K562 (cell line): ENCODE measurements at regions not wholly inside any gene's neighbourhood (a gene's known extent, or its start where the extent isn't known, plus 50 kb on each side); places are given as distances from the start of the nearest gene placed in this dataset.

Source experiments
- ATAC-seq: fragments of 200-7000 bp; cut with Tn5 transposase; 3 replicates; pipeline ENCODE4 v1.9.1; 2020; ENCODE audit warnings: moderate library complexity
- BruUV-seq: library from RNA; stranded (reverse); fragments of 400-500 nt; replicated peaks from 2 replicates; lab custom pipeline; 2021; lab: Mats Ljungman, UMichigan
- CTCF ChIA-PET: fragments of 300-600 bp; formaldehyde crosslinking; extraction: SDS; loops from one replicate; lab custom pipeline; 2021; ENCODE audit warnings: low intra/inter-chr PET ratio; lab: Yijun Ruan, JAX
- POLR2A ChIA-PET: fragments of 300-600, 350-650 bp; sonication (Branson Sonifier 250); formaldehyde crosslinking; extraction: SDS; loops from one replicate; lab custom pipeline; 2021; ENCODE audit warnings: antibody characterized with exemption, inconsistent platforms; lab: Yijun Ruan, JAX
- DNase-seq, 4 experiments: peaks; one replicate each; pipeline versions ENCODE4 v3.0.0 to v3.0.0-alpha.2; 2011 to 2018; ENCODE audit warnings: low spot score in 3 of 4, mixed read lengths in 3 of 4; ENCODE audit errors: extremely low read depth in 1 of 4
- FAIRE-seq: peaks from 2 replicates; lab custom pipeline; 2011; peaks lifted over from hg19 to GRCh38; lab: Jason Lieb, UNC
- H2AFZ ChIP-seq: 2 replicates; pipeline ENCODE4 v1.6.0; 2011; ENCODE audit warnings: low read depth, low read length, control low read depth, inconsistent platforms
- H3K27ac ChIP-seq: fragments of 200-600 bp; 3 replicates; pipeline ENCODE4 v1.8.0; 2011; ENCODE audit warnings: low read depth, mild to moderate bottlenecking, control low read depth, inconsistent platforms, low read length, moderate library complexity, mixed read lengths; ENCODE audit errors: extremely low read depth
- H3K27me3 ChIP-seq, 2 experiments: fragments of 300-600 bp in 1 of 2; 2 replicates in 1 of 2; 3 replicates in 1 of 2; pipeline versions ENCODE4 v1.6.0 to v1.8.0; 2011; ENCODE audit warnings: inconsistent platforms in 2 of 2, low read length in 2 of 2, mild to moderate bottlenecking in 1 of 2, mixed read lengths in 1 of 2, moderate library complexity in 1 of 2; ENCODE audit not compliant: control insufficient read depth in 2 of 2, insufficient read depth in 2 of 2
- H3K36me3 ChIP-seq: fragments of 300-600 bp; 3 replicates; pipeline ENCODE4 v1.8.0; 2011; ENCODE audit warnings: mild to moderate bottlenecking, low read length, inconsistent platforms; ENCODE audit not compliant: control insufficient read depth, insufficient read depth
- H3K4me1 ChIP-seq, 2 experiments: fragments of 200-600 bp in 1 of 2; replicated peaks in 1 of 2; 2 replicates in 1 of 2; 3 replicates in 1 of 2; pipeline versions ENCODE4 v1.5.1 to v1.8.0; 2011; ENCODE audit warnings: inconsistent platforms in 2 of 2, low read length in 2 of 2, mild to moderate bottlenecking in 1 of 2, mixed read lengths in 1 of 2, moderate library complexity in 1 of 2; ENCODE audit not compliant: control insufficient read depth in 2 of 2, insufficient read depth in 2 of 2
- H3K4me2 ChIP-seq: 2 replicates; pipeline ENCODE4 v1.6.1; 2011; ENCODE audit warnings: low read length, control low read depth, inconsistent platforms, mixed read lengths; ENCODE audit not compliant: insufficient read depth
- H3K4me3 ChIP-seq: fragments of 200-600 bp; sonication (generic), shearing (Covaris generic); 2 replicates; pipeline ENCODE4 v1.5.1; 2016; ENCODE audit warnings: control low read depth, inconsistent platforms
- H3K79me2 ChIP-seq: fragments of 200-600 bp; 3 replicates; pipeline ENCODE4 v1.8.0; 2011; ENCODE audit warnings: low read length, inconsistent platforms; ENCODE audit not compliant: control insufficient read depth, insufficient read depth
- H3K9ac ChIP-seq, 2 experiments: 2 replicates each; pipeline versions ENCODE4 v1.6.0 to v1.6.1; 2011; ENCODE audit warnings: low read depth in 2 of 2, low read length in 2 of 2, control low read depth in 1 of 2, inconsistent platforms in 1 of 2, mild to moderate bottlenecking in 1 of 2, mixed read lengths in 1 of 2; ENCODE audit not compliant: insufficient read depth in 1 of 2
- H3K9me1 ChIP-seq: one replicate; pipeline ENCODE4 v1.6.0; 2011; ENCODE audit warnings: inconsistent platforms, mild to moderate bottlenecking, low read length, moderate library complexity; ENCODE audit not compliant: control insufficient read depth, insufficient read depth
- H3K9me3 ChIP-seq: replicated peaks from 2 replicates; pipeline ENCODE4 v1.5.1; 2011; ENCODE audit warnings: low read depth, low read length, inconsistent platforms; ENCODE audit not compliant: control insufficient read depth, insufficient read depth
- H4K20me1 ChIP-seq: replicated peaks from 2 replicates; pipeline ENCODE4 v1.6.1; 2011; ENCODE audit warnings: low read length, inconsistent platforms, mixed read lengths; ENCODE audit not compliant: control insufficient read depth, insufficient read depth
- ASH1L ChIP-seq: fragments of 450-650 bp; IDR thresholded peaks from 2 replicates; pipeline ENCODE4 v1.6.1; 2018; ENCODE audit warnings: borderline replicate concordance, mild to moderate bottlenecking, low read depth; ENCODE audit not compliant: partially characterized antibody
- ATF3 ChIP-seq, 2 experiments: fragments of 450-650 bp in 1 of 2; sonication (generic) in 1 of 2; formaldehyde crosslinking in 1 of 2; IDR thresholded peaks in 1 of 2; conservative IDR thresholded peaks in 1 of 2; 2 replicates each; pipeline versions ENCODE4 v1.6.1 to v1.8.1; 2016 to 2023; ENCODE audit warnings: mild to moderate bottlenecking in 2 of 2, moderate library complexity in 2 of 2, inconsistent platforms in 1 of 2, missing genetic modification reagents in 1 of 2
- BRF1 ChIP-seq: IDR thresholded peaks from 3 replicates; pipeline ENCODE4 v1.6.1; 2011; ENCODE audit warnings: borderline replicate concordance, mild to moderate bottlenecking; ENCODE audit not compliant: insufficient read length; ENCODE audit errors: extremely low read depth
- CBX5 ChIP-seq: IDR thresholded peaks from 2 replicates; pipeline ENCODE4 v1.6.1; 2014; ENCODE audit warnings: low read depth, borderline replicate concordance
- CGGBP1 ChIP-seq: fragments of 250-450 bp; sonication (Bioruptor Pico); IDR thresholded peaks from 2 replicates; pipeline ENCODE4 v1.9.0; 2021; ENCODE audit warnings: mild to moderate bottlenecking
- GATAD2A ChIP-seq: fragments of 450-650 bp; IDR thresholded peaks from 2 replicates; pipeline ENCODE4 v1.6.1; 2017
- HOXB6 ChIP-seq: fragments of 250-450 bp; sonication (Bioruptor Pico); IDR thresholded peaks from 2 replicates; pipeline ENCODE4 v1.5.1; 2022; ENCODE audit warnings: mild to moderate bottlenecking, borderline replicate concordance
- KAT8 ChIP-seq: fragments of 450-650 bp; IDR thresholded peaks from 2 replicates; pipeline ENCODE4 v1.6.1; 2016; ENCODE audit warnings: low read depth, mild to moderate bottlenecking
- NCOA2 ChIP-seq, 2 experiments: fragments of 450-650 bp; IDR thresholded peaks; 2 replicates each; pipeline ENCODE4 v1.6.1; 2018; ENCODE audit warnings: mild to moderate bottlenecking in 2 of 2, moderate library complexity in 1 of 2; ENCODE audit not compliant: partially characterized antibody in 2 of 2
- NELFE ChIP-seq: IDR thresholded peaks from 2 replicates; pipeline ENCODE4 v1.6.1; 2011; ENCODE audit warnings: mild to moderate bottlenecking; ENCODE audit not compliant: insufficient read depth, insufficient read length
- NKRF ChIP-seq: fragments of 450-650 bp; IDR thresholded peaks from 2 replicates; pipeline ENCODE4 v1.6.1; 2016; ENCODE audit warnings: borderline replicate concordance
- NR2C1 ChIP-seq, 2 experiments: fragments of 450-650 bp; IDR thresholded peaks; 2 replicates each; pipeline ENCODE4 v1.6.1; 2017; ENCODE audit warnings: mild to moderate bottlenecking in 2 of 2, antibody characterized with exemption in 1 of 2, inconsistent platforms in 1 of 2, missing compliant biosample characterization in 1 of 2, missing genetic modification characterization in 1 of 2
- PHF20 ChIP-seq: fragments of 450-650 bp; IDR thresholded peaks from 2 replicates; pipeline ENCODE4 v1.6.1; 2018; ENCODE audit not compliant: partially characterized antibody
- RBM14 ChIP-seq: fragments of 200-400 bp; formaldehyde crosslinking; IDR thresholded peaks from 2 replicates; pipeline ENCODE4 v1.6.1; 2018; ENCODE audit warnings: low read depth, mild to moderate bottlenecking, low read length, moderate library complexity, borderline replicate concordance; ENCODE audit not compliant: insufficient read depth
- RBM34 ChIP-seq: fragments of 200-400 bp; formaldehyde crosslinking; IDR thresholded peaks from 2 replicates; pipeline ENCODE4 v1.6.1; 2018; ENCODE audit warnings: low read length, borderline replicate concordance; ENCODE audit not compliant: insufficient read depth
- RFX1 ChIP-seq: fragments of 450-650 bp; IDR thresholded peaks from 2 replicates; pipeline ENCODE4 v1.6.1; 2016; ENCODE audit warnings: mild to moderate bottlenecking, moderate library complexity
- SNRNP70 ChIP-seq: fragments of 200-400 bp; formaldehyde crosslinking; optimal IDR thresholded peaks from 2 replicates; pipeline ENCODE3; 2017; ENCODE audit warnings: low read depth, low read length
- SRSF7 ChIP-seq: fragments of 200-400 bp; formaldehyde crosslinking; optimal IDR thresholded peaks from 2 replicates; pipeline ENCODE3; 2017; ENCODE audit warnings: mild to moderate bottlenecking, low read depth, low read length
- WHSC1 ChIP-seq: IDR thresholded peaks from one replicate; pipeline ENCODE4 v1.6.1; 2012; ENCODE audit warnings: low read length, control low read depth, inconsistent platforms
- ZNF57 ChIP-seq: fragments of 450-650 bp; formaldehyde crosslinking; IDR thresholded peaks from 2 replicates; pipeline ENCODE4 v1.4.0; 2020; ENCODE audit warnings: mild to moderate bottlenecking, moderate library complexity
- ZNF780A ChIP-seq: fragments of 250-450 bp; sonication (Bioruptor Pico); IDR thresholded peaks from 2 replicates; pipeline ENCODE4 v1.5.0; 2021; ENCODE audit warnings: mild to moderate bottlenecking
- WGBS: fragments of 100-300 bp; shearing (Covaris generic); methylation state at CpG from one replicate; pipeline ENCODE4 v1.1.6; 2016; ENCODE audit warnings: low coverage, mixed read lengths; ENCODE audit not compliant: insufficient coverage; ENCODE audit errors: missing lambda C conversion rate; 5-methylcytosine and 5-hydroxymethylcytosine counted together
- in situ Hi-C: fragments of 300-500 bp; cut with MboI; formaldehyde crosslinking; loops from 4 replicates; pipeline ENCODE4 v1.15.0; 2018; ENCODE audit warnings: inconsistent platforms, mixed read lengths
- intact Hi-C: fragments of 100-400 bp; cut with micrococcal nuclease; formaldehyde crosslinking; loops from 2 replicates; pipeline ENCODE4 v1.14.2; 2022

- POLR2A ChIA-PET: no interaction called here
- CTCF ChIA-PET: no interaction called here
- ATAC-seq: no peak
These were observed 116.0 kb downstream of the FAR1 start for GRCh38 chr11:13784441-13784840.

GRCh38 chr11:13784855-13785254 is 116.4 kb downstream of the FAR1 start:
- ChIA-PET CTCF (no interaction called here), POLR2A (no interaction called here)
- WGBS: 9% methylated on average over 5 of the region's 5 CpGs
- H3K9ac ChIP-seq: no peak overlapping the region
- no peaks in the 10 kb centered on the region for H3K9me1 ChIP-seq
- H3K27ac ChIP-seq: no peak overlapping the region
- H3K4me2 ChIP-seq: no peak overlapping the region
- no peaks in the 10 kb centered on the region for H3K79me2 ChIP-seq
- no peaks in the 10 kb centered on the region for H3K36me3 ChIP-seq
- no peak for DNase-seq
- ATAC-seq: no peak
- intact Hi-C loops (no loop called here), in situ Hi-C loops (no loop called here)
- BruUV-seq: no TSS peak
- no peak overlapping the region for H2AFZ ChIP-seq
- H3K9me3 ChIP-seq: no peaks in the 10 kb centered on the region
- no peak for FAIRE-seq
- H4K20me1 ChIP-seq: no peaks in the 10 kb centered on the region
- H3K4me3 ChIP-seq: no peak overlapping the region
- peaks cover 0 to 4% of the 10 kb centered on the region in 2 experiments; a peak in 1 of 5 replicates for H3K4me1 ChIP-seq
- H3K27me3 ChIP-seq: peaks cover 0 to 18% of the 10 kb centered on the region in 2 experiments; a peak in 2 of 5 replicates
- no peak for TF ChIP-seq NKRF
- no peak for TF ChIP-seq NCOA2 (IDR thresholded peaks at IDR 0.05; ENCODE audit: partially characterized antibody in 2 of 2)
- TF ChIP-seq SRSF7: no peak
- no peak for TF ChIP-seq GATAD2A
- TF ChIP-seq RBM34: no peak
- TF ChIP-seq NR2C1 (IDR thresholded peaks at IDR 0.05): no peak
- TF ChIP-seq NR2C1 (tag; IDR thresholded peaks at IDR 0.05): no peak
- TF ChIP-seq ATF3 (IDR thresholded peaks at IDR 0.05): no peak
- no peak for TF ChIP-seq ATF3 (CRISPR knock-in tag; conservative IDR thresholded peaks at IDR 0.05)
- no peak for TF ChIP-seq CGGBP1 (CRISPR knock-in tag)
- no peak for TF ChIP-seq WHSC1

More at GRCh38 chr11:13784441-13784840, 116.0 kb downstream of the FAR1 start:
- H3K27me3 ChIP-seq: peaks cover 0 to 18% of the 10 kb centered on the region in 2 experiments; a peak in 2 of 5 replicates
- intact Hi-C loops (no loop called here), in situ Hi-C loops (no loop called here)
- H3K9ac ChIP-seq: no peak overlapping the region
- no peaks in the 10 kb centered on the region for H4K20me1 ChIP-seq
- no peaks in the 10 kb centered on the region for H3K36me3 ChIP-seq
- H3K9me1 ChIP-seq: no peaks in the 10 kb centered on the region
- no peak overlapping the region for H3K27ac ChIP-seq
- H3K4me1 ChIP-seq: peaks cover 0 to 4% of the 10 kb centered on the region in 2 experiments; a peak in 1 of 5 replicates
- no peaks in the 10 kb centered on the region for H3K79me2 ChIP-seq
- WGBS: 8% methylated on average over 3 of the region's 3 CpGs
- H2AFZ ChIP-seq: no peak overlapping the region
- H3K9me3 ChIP-seq: no peaks in the 10 kb centered on the region
- DNase-seq (no peak), FAIRE-seq (no peak)
- no TSS peak for BruUV-seq
- H3K4me3 ChIP-seq: no peak overlapping the region
- no peak overlapping the region for H3K4me2 ChIP-seq
- TF ChIP-seq RFX1: no peak
- no peak for TF ChIP-seq CBX5
- no peak for TF ChIP-seq NELFE
- TF ChIP-seq SNRNP70: no peak
- TF ChIP-seq ASH1L: no peak
- no peak for TF ChIP-seq PHF20
- TF ChIP-seq ZNF780A: no peak
- no peak for TF ChIP-seq RBM14
- TF ChIP-seq KAT8: no peak
- TF ChIP-seq BRF1: no peak
- no peak for TF ChIP-seq HOXB6 (CRISPR knock-in tag)
- no peak for TF ChIP-seq ZNF57 (CRISPR knock-in tag)
